Osteoblast (primary cell): ENCODE measurements at regions not wholly inside any gene's neighbourhood (a gene's known extent, or its start where the extent isn't known, plus 50 kb on each side); places are given as distances from the start of the nearest gene placed in this dataset.

Source experiments
- DNase-seq: peaks from one replicate; pipeline ENCODE4 v3.0.0; 2011; ENCODE audit warnings: low spot score, mixed read lengths; ENCODE audit not compliant: insufficient read length; ENCODE audit errors: missing footprints
- H2AFZ ChIP-seq: 2 replicates; pipeline ENCODE4 v1.6.0; 2011; ENCODE audit warnings: mild to moderate bottlenecking, low read length
- H3K27ac ChIP-seq: 2 replicates; pipeline ENCODE4 v1.5.1; 2011; ENCODE audit warnings: mild to moderate bottlenecking, low read depth, low read length, moderate library complexity
- H3K27me3 ChIP-seq: 2 replicates; pipeline ENCODE4 v1.6.0; 2012; ENCODE audit warnings: mild to moderate bottlenecking, control low read depth, inconsistent platforms, low read length, moderate library complexity; ENCODE audit not compliant: insufficient read depth
- H3K36me3 ChIP-seq: 2 replicates; pipeline ENCODE4 v1.5.1; 2011; ENCODE audit warnings: mild to moderate bottlenecking, low read length, control low read depth, moderate library complexity; ENCODE audit not compliant: insufficient read depth
- H3K4me1 ChIP-seq: 2 replicates; pipeline ENCODE4 v1.5.1; 2011; ENCODE audit warnings: mild to moderate bottlenecking, low read length, control low read depth, moderate library complexity; ENCODE audit not compliant: insufficient read depth
- H3K4me2 ChIP-seq: 2 replicates; pipeline ENCODE4 v1.6.0; 2011; ENCODE audit warnings: mild to moderate bottlenecking, low read length; ENCODE audit not compliant: insufficient read depth
- H3K4me3 ChIP-seq: fragments of 200-600 bp; sonication (generic); 3 replicates; pipeline ENCODE4 v1.5.1; 2012; ENCODE audit warnings: mild to moderate bottlenecking, low read length, inconsistent platforms; ENCODE audit not compliant: insufficient read depth
- H3K79me2 ChIP-seq: 2 replicates; pipeline ENCODE4 v1.6.0; 2012; ENCODE audit warnings: mild to moderate bottlenecking, low read length, control low read depth, inconsistent platforms; ENCODE audit not compliant: insufficient read depth
- H3K9me3 ChIP-seq: 2 replicates; pipeline ENCODE4 v1.5.1; 2011; ENCODE audit warnings: low read depth, low read length, control low read depth
- H4K20me1 ChIP-seq: 2 replicates; pipeline ENCODE4 v1.6.0; 2012; ENCODE audit warnings: mild to moderate bottlenecking, low read length, control low read depth; ENCODE audit not compliant: insufficient read depth
- CTCF ChIP-seq: IDR thresholded peaks from 2 replicates; pipeline ENCODE4 v1.5.1; 2011; ENCODE audit warnings: mild to moderate bottlenecking, low read depth, low read length, moderate library complexity; ENCODE audit errors: extremely low read depth

- Histone ChIP-seq H3K27me3 (peaks cover 14% of the 10 kb centered on the region), H3K4me2 (no peak overlapping the region), H3K9me3 (no peaks in the 10 kb centered on the region), H2AFZ (no peak overlapping the region), H3K36me3 (no peaks in the 10 kb centered on the region), H3K4me3 (no peak overlapping the region), H3K79me2 (no peaks in the 10 kb centered on the region), H4K20me1 (no peaks in the 10 kb centered on the region), H3K4me1 (no peaks in the 10 kb centered on the region), H3K27ac (no peak overlapping the region)
- TF ChIP-seq CTCF: no peak
- DNase-seq: peak; percentile 18
These were observed 71.6 kb upstream of the SHANK2 start for GRCh38 chr11:71323876-71324526.

DNA sequence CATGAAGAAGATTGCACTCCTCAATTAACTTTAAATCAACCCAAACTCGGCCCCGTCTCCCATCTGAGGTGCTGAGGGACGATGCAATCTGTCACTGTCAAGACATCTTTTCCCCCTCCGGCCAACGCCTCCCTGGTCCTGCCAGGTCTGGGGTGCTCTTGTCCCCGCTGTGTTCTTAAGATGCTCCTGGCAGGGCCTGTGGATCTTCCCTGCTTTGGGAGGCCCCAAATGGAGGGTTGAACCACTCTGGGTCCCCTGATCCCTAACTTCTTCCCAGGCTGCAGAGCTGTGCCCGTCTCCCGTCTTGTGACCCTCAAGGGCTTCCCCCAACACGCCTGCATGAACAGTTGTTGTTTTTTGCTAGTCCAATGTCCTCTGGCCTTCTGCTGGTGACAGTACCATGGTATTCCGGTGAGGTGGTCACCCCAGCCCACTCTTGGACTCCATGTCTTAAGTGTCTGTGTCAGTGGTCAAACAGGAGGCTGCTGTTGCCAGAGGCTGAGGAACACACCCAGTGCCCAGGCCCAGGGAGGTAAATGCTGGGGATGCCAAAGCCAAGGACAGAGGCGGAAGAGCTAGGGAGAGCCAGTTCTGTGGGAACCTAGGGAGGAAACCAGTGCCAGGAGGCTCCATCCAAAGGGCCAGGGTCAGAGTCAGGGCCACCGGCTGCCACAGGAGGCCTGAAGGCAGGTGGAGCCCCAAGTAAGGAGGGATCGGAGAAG lies 70.6 kb upstream of the SHANK2 start:
- peaks cover 14% of the 10 kb centered on the region for H3K27me3 ChIP-seq
- no peaks in the 10 kb centered on the region for H3K4me1 ChIP-seq
- H3K9me3 ChIP-seq: no peaks in the 10 kb centered on the region
- H4K20me1 ChIP-seq: no peaks in the 10 kb centered on the region
- H3K27ac ChIP-seq: no peak overlapping the region
- no peak for TF ChIP-seq CTCF
- H2AFZ ChIP-seq: no peak overlapping the region
- H3K4me2 ChIP-seq: no peak overlapping the region
- no peaks in the 10 kb centered on the region for H3K36me3 ChIP-seq
- DNase-seq: peak; percentile 70
- no peaks in the 10 kb centered on the region for H3K79me2 ChIP-seq
- H3K4me3 ChIP-seq: no peak overlapping the region

DNA sequence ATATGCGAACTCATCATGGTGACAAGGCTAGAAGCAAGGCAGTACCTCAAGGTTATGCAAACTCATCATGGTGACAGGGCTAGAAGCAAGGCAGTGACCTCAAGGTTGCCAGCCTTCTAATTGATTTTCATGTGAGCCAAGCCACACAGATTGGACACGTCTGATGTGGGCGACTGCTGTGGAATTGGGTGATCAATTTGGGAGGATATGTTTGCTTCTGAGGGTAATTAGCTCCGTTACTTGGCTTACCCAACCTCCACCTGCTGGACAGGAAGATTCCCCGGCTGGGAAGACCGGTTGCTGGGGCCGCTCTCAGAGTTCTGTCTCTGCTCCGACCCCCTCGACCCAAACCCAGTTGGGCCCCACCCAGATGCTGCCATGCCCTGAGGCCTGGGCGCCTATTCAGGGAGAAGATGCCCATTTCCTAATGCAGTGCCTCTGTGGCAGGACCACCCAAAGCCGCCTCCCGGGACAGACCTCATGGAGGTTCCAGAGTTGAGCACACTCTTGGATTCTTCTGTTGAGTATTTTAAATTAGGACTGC lies 69.9 kb upstream of the SHANK2 start:
- H3K79me2 ChIP-seq: no peaks in the 10 kb centered on the region
- H3K9me3 ChIP-seq: no peaks in the 10 kb centered on the region
- no peaks in the 10 kb centered on the region for H3K4me1 ChIP-seq
- no peaks in the 10 kb centered on the region for H4K20me1 ChIP-seq
- H3K36me3 ChIP-seq: no peaks in the 10 kb centered on the region
- H3K4me2 ChIP-seq: no peak overlapping the region
- H3K27ac ChIP-seq: no peak overlapping the region
- H2AFZ ChIP-seq: no peak overlapping the region
- H3K27me3 ChIP-seq: peaks cover 14% of the 10 kb centered on the region
- no peak overlapping the region for H3K4me3 ChIP-seq
- TF ChIP-seq CTCF: no peak
- DNase-seq: peak; percentile 5
